ENCODE measurements at regions not wholly inside any gene's neighbourhood (a gene's known extent, or its start where the extent isn't known, plus 50 kb on each side); places are given as distances from the start of the nearest gene placed in this dataset.

GRCh38 chr3:160081958-160082533, 93.4 kb downstream of the IL12A start:
- H3K27ac Mint-ChIP-seq, result no peak overlapping the region
- no peak for DNase-seq (ENCODE audit: low spot score, unreplicated experiment)
- no peaks in the 10 kb centered on the region for H3K4me1 Mint-ChIP-seq (ENCODE audit: low read depth)
- H3K27me3 Mint-ChIP-seq, result no peaks in the 10 kb centered on the region
- TF ChIP-seq CTCF (IDR thresholded peaks at IDR 0.05; ENCODE audit: unreplicated experiment), result no peak
- peaks cover 9% of the 10 kb centered on the region for H3K9me3 Mint-ChIP-seq (ENCODE audit: low read depth)
- H3K4me3 Mint-ChIP-seq (ENCODE audit: low read depth), result no peak overlapping the region
- H3K36me3 Mint-ChIP-seq (ENCODE audit: insufficient read depth), result no peaks in the 10 kb centered on the region

- Mint-ChIP-seq H3K9me3 (ENCODE audit: low read depth) (peaks cover 11% of the 10 kb centered on the region), H3K4me3 (ENCODE audit: low read depth) (no peak overlapping the region), H3K27ac (no peak overlapping the region), H3K27me3 (no peaks in the 10 kb centered on the region), H3K4me1 (ENCODE audit: low read depth) (no peaks in the 10 kb centered on the region), H3K36me3 (ENCODE audit: insufficient read depth) (no peaks in the 10 kb centered on the region)
- TF ChIP-seq CTCF (IDR thresholded peaks at IDR 0.05; ENCODE audit: unreplicated experiment), result no peak
- DNase-seq (ENCODE audit: low spot score, unreplicated experiment), result no peak
Observed at GRCh38 chr3:160084998-160085397, 96.4 kb downstream of the IL12A start.

GRCh38 chr3:160088492-160089137, 100.0 kb downstream of the IL12A start:
- Mint-ChIP-seq H3K9me3 (ENCODE audit: low read depth) (peaks cover 3% of the 10 kb centered on the region), H3K36me3 (ENCODE audit: insufficient read depth) (no peaks in the 10 kb centered on the region), H3K27me3 (no peaks in the 10 kb centered on the region), H3K4me1 (ENCODE audit: low read depth) (no peaks in the 10 kb centered on the region), H3K27ac (no peak overlapping the region), H3K4me3 (ENCODE audit: low read depth) (no peak overlapping the region)
- DNase-seq (ENCODE audit: low spot score, unreplicated experiment), result no peak
- no peak for TF ChIP-seq CTCF (IDR thresholded peaks at IDR 0.05; ENCODE audit: unreplicated experiment)

- H3K9me3 Mint-ChIP-seq (ENCODE audit: low read depth), result peaks cover 3% of the 10 kb centered on the region
- no peak overlapping the region for H3K4me3 Mint-ChIP-seq (ENCODE audit: low read depth)
- H3K36me3 Mint-ChIP-seq (ENCODE audit: insufficient read depth), result no peaks in the 10 kb centered on the region
- H3K27ac Mint-ChIP-seq, result no peak overlapping the region
- TF ChIP-seq CTCF (IDR thresholded peaks at IDR 0.05; ENCODE audit: unreplicated experiment), result no peak
- no peaks in the 10 kb centered on the region for H3K27me3 Mint-ChIP-seq
- DNase-seq (ENCODE audit: low spot score, unreplicated experiment), result no peak
- no peaks in the 10 kb centered on the region for H3K4me1 Mint-ChIP-seq (ENCODE audit: low read depth)
Observed at GRCh38 chr3:160090653-160091052, 102.0 kb downstream of the IL12A start.

- Mint-ChIP-seq H3K27me3 (no peaks in the 10 kb centered on the region), H3K9me3 (ENCODE audit: low read depth) (peaks cover 3% of the 10 kb centered on the region), H3K27ac (no peak overlapping the region), H3K4me1 (ENCODE audit: low read depth) (no peaks in the 10 kb centered on the region), H3K4me3 (ENCODE audit: low read depth) (no peak overlapping the region), H3K36me3 (ENCODE audit: insufficient read depth) (no peaks in the 10 kb centered on the region)
- TF ChIP-seq CTCF (IDR thresholded peaks at IDR 0.05; ENCODE audit: unreplicated experiment), result no peak
- DNase-seq (ENCODE audit: low spot score, unreplicated experiment), result no peak
Observed at GRCh38 chr3:160091441-160091840, 102.8 kb downstream of the IL12A start.
